GM12878 (cell line): ENCODE measurements at regions not wholly inside any gene's neighbourhood (a gene's known extent, or its start where the extent isn't known, plus 50 kb on each side); places are given as distances from the start of the nearest gene placed in this dataset.

ENCODE experiments used
- ATAC-seq: fragments of 200-7000 bp; cut with Tn5 transposase; 3 replicates; pipeline ENCODE4 v1.9.1; 2020; ENCODE audit warnings: mild to moderate bottlenecking, moderate library complexity
- BruUV-seq: library from RNA; stranded (reverse); fragments of 400-500 nt; replicated peaks from 2 replicates; lab custom pipeline; 2021; lab: Mats Ljungman, UMichigan
- CTCF ChIA-PET: fragments of 300-600 bp; sonication (Branson Sonifier 250); formaldehyde crosslinking; extraction: SDS; loops from one replicate; lab custom pipeline; 2021; ENCODE audit warnings: inconsistent platforms; lab: Yijun Ruan, JAX
- POLR2A ChIA-PET: fragments of 350-600 bp; formaldehyde crosslinking; extraction: SDS; loops from one replicate; lab custom pipeline; 2021; ENCODE audit warnings: inconsistent platforms; lab: Charles Lee
- RAD21 ChIA-PET: fragments of 300-600 bp; sonication (Branson Sonifier 250); formaldehyde crosslinking; loops from one replicate; lab custom pipeline; 2023; ENCODE audit warnings: antibody characterized with exemption; ENCODE audit not compliant: unreplicated experiment; lab: Charles Lee
- SMC1A ChIA-PET: fragments of 300-600 bp; sonication (Branson Sonifier 250); formaldehyde crosslinking; loops from one replicate; lab custom pipeline; 2023; ENCODE audit not compliant: unreplicated experiment, uncharacterized antibody; lab: Charles Lee
- DNase-seq: peaks from one replicate; pipeline ENCODE4 v3.0.0-alpha.2; 2011; ENCODE audit warnings: low read depth, low spot score
- FAIRE-seq: peaks from 3 replicates; lab custom pipeline; 2011; peaks lifted over from hg19 to GRCh38; lab: Jason Lieb, UNC
- H2AFZ ChIP-seq: 2 replicates; pipeline ENCODE4 v1.6.0; 2011; ENCODE audit warnings: low read depth, low read length, control low read depth; ENCODE audit not compliant: control insufficient read depth
- H3K27ac ChIP-seq: 2 replicates; pipeline ENCODE4 v1.5.1; 2011; ENCODE audit warnings: control low read depth; ENCODE audit not compliant: control insufficient read depth, insufficient read depth
- H3K27me3 ChIP-seq, 2 experiments: replicated peaks in 1 of 2; 2 replicates each; pipeline versions ENCODE4 v1.6.0 to v1.6.1; 2011; ENCODE audit warnings: low read length in 1 of 2; ENCODE audit not compliant: control insufficient read depth in 2 of 2, insufficient read depth in 2 of 2
- H3K36me3 ChIP-seq, 2 experiments: 2 replicates each; pipeline ENCODE4 v1.5.1; 2011; ENCODE audit warnings: low read length in 1 of 2; ENCODE audit not compliant: control insufficient read depth in 2 of 2, insufficient read depth in 2 of 2
- H3K4me1 ChIP-seq: 2 replicates; pipeline ENCODE4 v1.6.1; 2011; ENCODE audit warnings: mild to moderate bottlenecking, low read length, moderate library complexity, mixed read lengths; ENCODE audit not compliant: control insufficient read depth, insufficient read depth
- H3K4me2 ChIP-seq: 2 replicates; pipeline ENCODE4 v1.6.0; 2011; ENCODE audit warnings: control low read depth; ENCODE audit not compliant: control insufficient read depth, insufficient read depth
- H3K4me3 ChIP-seq: fragments of 200-600 bp; sonication (generic); 2 replicates; pipeline ENCODE4 v1.5.1; 2016
- H3K79me2 ChIP-seq: 2 replicates; pipeline ENCODE4 v1.6.0; 2011; ENCODE audit warnings: low read length; ENCODE audit not compliant: control insufficient read depth, insufficient read depth
- H3K9ac ChIP-seq: 2 replicates; pipeline ENCODE4 v1.8.0; 2011; ENCODE audit warnings: low read length, control low read depth, mixed read lengths; ENCODE audit not compliant: control insufficient read depth, insufficient read depth
- H3K9me3 ChIP-seq: replicated peaks from 3 replicates; pipeline ENCODE4 v1.5.1; 2011; ENCODE audit warnings: mild to moderate bottlenecking, low read length; ENCODE audit not compliant: control insufficient read depth, insufficient read depth
- H4K20me1 ChIP-seq: 2 replicates; pipeline ENCODE4 v1.6.0; 2011; ENCODE audit not compliant: control insufficient read depth, insufficient read depth
- CHD4 ChIP-seq: fragments of 200-600 bp; sonication (generic); IDR thresholded peaks from 2 replicates; pipeline ENCODE4 v1.6.1; 2016; ENCODE audit warnings: mild to moderate bottlenecking
- POLR2AphosphoS2 ChIP-seq: IDR thresholded peaks from 2 replicates; pipeline ENCODE4 v1.6.1; 2011; ENCODE audit warnings: low read depth, mild to moderate bottlenecking, low read length, improper control_type of control experiment, moderate library complexity
- RELA ChIP-seq: fragments of 450-650 bp; IDR thresholded peaks from 2 replicates; pipeline ENCODE4 v1.8.0; 2014; ENCODE audit warnings: borderline replicate concordance; ENCODE audit not compliant: partially characterized antibody
- TCF3 ChIP-seq: IDR thresholded peaks from 2 replicates; pipeline ENCODE4 v1.6.1; 2012; ENCODE audit warnings: low read depth, mild to moderate bottlenecking, low read length, borderline replicate concordance; ENCODE audit not compliant: insufficient read depth
- YY1 ChIP-seq: IDR thresholded peaks from 2 replicates; pipeline ENCODE4 v1.6.1; 2011; ENCODE audit warnings: low read depth, mild to moderate bottlenecking, low read length
- WGBS: methylation state at CpG from one replicate; pipeline ENCODE4 v1.1.6; 2016; ENCODE audit warnings: low lambda C conversion rate; ENCODE audit not compliant: insufficient replicate concordance, insufficient coverage; ENCODE audit errors: missing lambda C conversion rate; 5-methylcytosine and 5-hydroxymethylcytosine counted together
- in situ Hi-C: fragments of 300-500 bp; cut with MboI; formaldehyde crosslinking; loops from 9 replicates; pipeline ENCODE4 v1.14.3; 2018; ENCODE audit warnings: mixed read lengths
- intact Hi-C: fragments of 100-400 bp; cut with micrococcal nuclease; formaldehyde crosslinking; loops from one replicate; pipeline ENCODE4 v1.14.2; 2022; ENCODE audit not compliant: unreplicated experiment
- TF ChIP-seq, protein P1 (sequence below): fragments of 450-650 bp; IDR thresholded peaks from 2 replicates; pipeline ENCODE4 v1.6.1; 2014; ENCODE audit warnings: mild to moderate bottlenecking

DNA sequence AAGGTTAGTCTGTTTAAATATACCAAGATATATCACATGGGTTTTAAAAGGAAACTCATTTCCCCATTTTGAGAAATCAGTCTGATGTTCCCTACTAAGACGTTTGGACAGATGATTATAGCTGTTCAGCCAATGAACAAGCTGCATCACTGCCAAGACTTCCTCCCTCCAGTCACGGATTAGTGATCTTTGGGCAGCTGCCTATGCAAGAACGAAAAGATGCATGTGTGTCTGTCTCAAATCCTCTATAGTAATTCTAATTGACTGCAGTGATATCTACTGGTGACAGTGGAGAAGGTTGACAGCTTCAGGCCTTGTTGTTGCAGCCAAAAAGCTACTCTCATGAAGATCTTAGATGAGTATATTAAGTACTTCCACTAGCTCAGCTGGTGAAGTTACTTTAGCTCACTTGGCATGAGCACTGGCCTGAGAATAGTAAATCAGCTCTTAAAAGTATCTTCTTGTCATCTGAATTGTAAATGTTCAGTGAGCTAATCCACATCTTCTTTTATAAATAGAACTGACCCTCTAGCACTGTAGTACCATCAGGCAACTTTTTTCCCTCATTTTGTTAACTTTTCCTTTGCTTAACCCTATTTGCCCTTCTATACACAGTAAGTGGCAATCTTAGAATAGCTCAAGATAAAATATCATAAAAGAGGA lies 134.5 kb upstream of the PCDH10 start (continued):
- no peak for TF ChIP-seq RELA
- TF ChIP-seq, protein P1, sequence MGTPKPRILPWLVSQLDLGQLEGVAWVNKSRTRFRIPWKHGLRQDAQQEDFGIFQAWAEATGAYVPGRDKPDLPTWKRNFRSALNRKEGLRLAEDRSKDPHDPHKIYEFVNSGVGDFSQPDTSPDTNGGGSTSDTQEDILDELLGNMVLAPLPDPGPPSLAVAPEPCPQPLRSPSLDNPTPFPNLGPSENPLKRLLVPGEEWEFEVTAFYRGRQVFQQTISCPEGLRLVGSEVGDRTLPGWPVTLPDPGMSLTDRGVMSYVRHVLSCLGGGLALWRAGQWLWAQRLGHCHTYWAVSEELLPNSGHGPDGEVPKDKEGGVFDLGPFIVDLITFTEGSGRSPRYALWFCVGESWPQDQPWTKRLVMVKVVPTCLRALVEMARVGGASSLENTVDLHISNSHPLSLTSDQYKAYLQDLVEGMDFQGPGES, result no peak
- TF ChIP-seq CHD4, result no peak
- no peak for TF ChIP-seq POLR2AphosphoS2

DNA sequence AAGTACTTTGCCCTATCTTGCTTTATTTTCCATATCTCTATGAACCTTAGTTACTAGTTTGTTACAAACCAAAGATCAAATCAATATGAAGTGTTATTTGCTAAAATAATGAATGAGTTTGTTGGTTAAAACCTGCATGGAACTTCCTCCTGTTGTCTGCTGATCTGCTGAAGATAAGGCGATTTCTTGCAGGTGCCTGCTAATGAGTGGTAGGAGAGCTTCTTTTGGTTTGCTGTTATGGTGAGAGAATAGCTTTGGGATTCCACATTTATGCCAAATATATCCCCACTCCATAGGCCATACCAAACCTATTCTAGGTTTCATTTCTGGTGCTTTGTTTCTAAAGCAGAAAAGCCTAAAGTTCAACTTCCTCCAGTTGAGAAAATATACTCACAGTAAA lies 103.8 kb upstream of the PCDH10 start:
- TF ChIP-seq TCF3, result no peak
- TF ChIP-seq, protein P1, result no peak
- TF ChIP-seq YY1, result no peak
- TF ChIP-seq, all 136 proteins: peak for 0
- Histone ChIP-seq H3K36me3 (no peaks in the 10 kb centered on the region), H3K27me3 (no peaks in the 10 kb centered on the region), H3K4me2 (no peak overlapping the region), H3K9me3 (no peaks in the 10 kb centered on the region), H4K20me1 (no peaks in the 10 kb centered on the region), H3K4me3 (no peak overlapping the region), H3K9ac (no peak overlapping the region), H3K4me1 (no peaks in the 10 kb centered on the region), H2AFZ (no peak overlapping the region), H3K27ac (no peak overlapping the region), H3K79me2 (no peaks in the 10 kb centered on the region)
- 11% methylated on average over 1 of the region's 1 CpG for WGBS
- POLR2A ChIA-PET, result no interaction called here
- BruUV-seq, result no TSS peak
- SMC1A ChIA-PET, result no interaction called here
- CTCF ChIA-PET, result no interaction called here
- ATAC-seq (no peak), FAIRE-seq (no peak), DNase-seq (no peak)
- RAD21 ChIA-PET, result no interaction called here
- in situ Hi-C loops (no loop called here), intact Hi-C loops (no loop called here)
